Tibial nerve (tissue), 4 donors: ENCODE measurements at regions not wholly inside any gene's neighbourhood (a gene's known extent, or its start where the extent isn't known, plus 50 kb on each side); places are given as distances from the start of the nearest gene placed in this dataset.
"Not testable (repeated sequence)": the region's sequence is repeated elsewhere in the genome, so short reads cannot be mapped to it uniquely, and the experiment has no call there.

Experiments used
- CTCF ChIP-seq, 5 experiments: fragments of 200-600 bp in 3 of 5; fragments of 450-650 bp in 2 of 5; sonication (generic) in 3 of 5; IDR thresholded peaks; one replicate each; pipeline ENCODE4 v1.5.1; 2016 to 2019; ENCODE audit warnings: antibody characterized with exemption in 5 of 5, mild to moderate bottlenecking in 3 of 5, moderate library complexity in 2 of 5
- EP300 ChIP-seq, 2 donors: sonication (generic); formaldehyde crosslinking; IDR thresholded peaks; one replicate each; pipeline ENCODE4 v1.6.1; 2017; ENCODE audit warnings: antibody characterized with exemption in 2 of 2, mild to moderate bottlenecking in 1 of 2
- POLR2A ChIP-seq, 2 donors: fragments of 450-650 bp; IDR thresholded peaks; one replicate each; pipeline ENCODE4 v1.6.1; 2017; ENCODE audit warnings: antibody characterized with exemption in 2 of 2, mild to moderate bottlenecking in 2 of 2, moderate library complexity in 2 of 2

GRCh38 chr1:186223-186622 is 265.3 kb downstream of the OR4F29 start:
- TF ChIP-seq CTCF, EP300, POLR2A (IDR thresholded peaks at IDR 0.05): not testable (repeated sequence)
